Esophagus squamous epithelium (tissue), 4 donors: ENCODE measurements at regions not wholly inside any gene's neighbourhood (a gene's known extent, or its start where the extent isn't known, plus 50 kb on each side); places are given as distances from the start of the nearest gene placed in this dataset.

Experiments used
- CTCF ChIP-seq, 6 experiments: fragments of 450-650 bp in 4 of 6; fragments of 200-600 bp in 2 of 6; sonication (generic) in 2 of 6; IDR thresholded peaks; one replicate each; pipeline ENCODE4 v1.5.1; 2016 to 2019; ENCODE audit warnings: antibody characterized with exemption in 6 of 6, mild to moderate bottlenecking in 4 of 6, moderate library complexity in 4 of 6
- POLR2A ChIP-seq, 4 donors: fragments of 450-650 bp; IDR thresholded peaks; one replicate each; pipeline ENCODE4 v1.6.1; 2017; ENCODE audit warnings: antibody characterized with exemption in 4 of 4, mild to moderate bottlenecking in 4 of 4, moderate library complexity in 3 of 4

- TF ChIP-seq CTCF (IDR thresholded peaks at IDR 0.05) (no peak), POLR2A (IDR thresholded peaks at IDR 0.05) (no peak)
Observed at GRCh38 chr13:67355812-67356476, 125.8 kb upstream of the PCDH9 start.
